ENCODE measurements at regions not wholly inside any gene's neighbourhood (a gene's known extent, or its start where the extent isn't known, plus 50 kb on each side); places are given as distances from the start of the nearest gene placed in this dataset.

- no peak for TF ChIP-seq CTCF (IDR thresholded peaks at IDR 0.05 in 2 of 3, conservative IDR thresholded peaks at IDR 0.05 in 1 of 3; ENCODE audit: borderline replicate concordance in 1 of 3, insufficient read depth in 1 of 3, low read depth in 2 of 3, low read length in 2 of 3)
- TF ChIP-seq, protein P1, sequence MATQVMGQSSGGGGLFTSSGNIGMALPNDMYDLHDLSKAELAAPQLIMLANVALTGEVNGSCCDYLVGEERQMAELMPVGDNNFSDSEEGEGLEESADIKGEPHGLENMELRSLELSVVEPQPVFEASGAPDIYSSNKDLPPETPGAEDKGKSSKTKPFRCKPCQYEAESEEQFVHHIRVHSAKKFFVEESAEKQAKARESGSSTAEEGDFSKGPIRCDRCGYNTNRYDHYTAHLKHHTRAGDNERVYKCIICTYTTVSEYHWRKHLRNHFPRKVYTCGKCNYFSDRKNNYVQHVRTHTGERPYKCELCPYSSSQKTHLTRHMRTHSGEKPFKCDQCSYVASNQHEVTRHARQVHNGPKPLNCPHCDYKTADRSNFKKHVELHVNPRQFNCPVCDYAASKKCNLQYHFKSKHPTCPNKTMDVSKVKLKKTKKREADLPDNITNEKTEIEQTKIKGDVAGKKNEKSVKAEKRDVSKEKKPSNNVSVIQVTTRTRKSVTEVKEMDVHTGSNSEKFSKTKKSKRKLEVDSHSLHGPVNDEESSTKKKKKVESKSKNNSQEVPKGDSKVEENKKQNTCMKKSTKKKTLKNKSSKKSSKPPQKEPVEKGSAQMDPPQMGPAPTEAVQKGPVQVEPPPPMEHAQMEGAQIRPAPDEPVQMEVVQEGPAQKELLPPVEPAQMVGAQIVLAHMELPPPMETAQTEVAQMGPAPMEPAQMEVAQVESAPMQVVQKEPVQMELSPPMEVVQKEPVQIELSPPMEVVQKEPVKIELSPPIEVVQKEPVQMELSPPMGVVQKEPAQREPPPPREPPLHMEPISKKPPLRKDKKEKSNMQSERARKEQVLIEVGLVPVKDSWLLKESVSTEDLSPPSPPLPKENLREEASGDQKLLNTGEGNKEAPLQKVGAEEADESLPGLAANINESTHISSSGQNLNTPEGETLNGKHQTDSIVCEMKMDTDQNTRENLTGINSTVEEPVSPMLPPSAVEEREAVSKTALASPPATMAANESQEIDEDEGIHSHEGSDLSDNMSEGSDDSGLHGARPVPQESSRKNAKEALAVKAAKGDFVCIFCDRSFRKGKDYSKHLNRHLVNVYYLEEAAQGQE (IDR thresholded peaks at IDR 0.05; ENCODE audit: low read depth): no peak
- no peak for TF ChIP-seq POLR2A (IDR thresholded peaks at IDR 0.05; ENCODE audit: borderline replicate concordance, extremely low read depth, insufficient read depth, insufficient read length)
- no peak for TF ChIP-seq CEBPB (IDR thresholded peaks at IDR 0.05; ENCODE audit: low read depth)
Measured at GRCh38 chr7:106430103-106430502, 145.3 kb upstream of the NAMPT start.

Measured in HCT116 (cell line).